C1 segment of cervical spinal cord (tissue), 14 donors: ENCODE measurements at regions not wholly inside any gene's neighbourhood (a gene's known extent, or its start where the extent isn't known, plus 50 kb on each side); places are given as distances from the start of the nearest gene placed in this dataset.
"Not testable (repeated sequence)": the region's sequence is repeated elsewhere in the genome, so short reads cannot be mapped to it uniquely, and the experiment has no call there.

Experiments
- DNase-seq, 14 donors: peaks; one replicate each; lab custom pipeline; 2025; lab: John Stamatoyannopoulos, UW

DNA sequence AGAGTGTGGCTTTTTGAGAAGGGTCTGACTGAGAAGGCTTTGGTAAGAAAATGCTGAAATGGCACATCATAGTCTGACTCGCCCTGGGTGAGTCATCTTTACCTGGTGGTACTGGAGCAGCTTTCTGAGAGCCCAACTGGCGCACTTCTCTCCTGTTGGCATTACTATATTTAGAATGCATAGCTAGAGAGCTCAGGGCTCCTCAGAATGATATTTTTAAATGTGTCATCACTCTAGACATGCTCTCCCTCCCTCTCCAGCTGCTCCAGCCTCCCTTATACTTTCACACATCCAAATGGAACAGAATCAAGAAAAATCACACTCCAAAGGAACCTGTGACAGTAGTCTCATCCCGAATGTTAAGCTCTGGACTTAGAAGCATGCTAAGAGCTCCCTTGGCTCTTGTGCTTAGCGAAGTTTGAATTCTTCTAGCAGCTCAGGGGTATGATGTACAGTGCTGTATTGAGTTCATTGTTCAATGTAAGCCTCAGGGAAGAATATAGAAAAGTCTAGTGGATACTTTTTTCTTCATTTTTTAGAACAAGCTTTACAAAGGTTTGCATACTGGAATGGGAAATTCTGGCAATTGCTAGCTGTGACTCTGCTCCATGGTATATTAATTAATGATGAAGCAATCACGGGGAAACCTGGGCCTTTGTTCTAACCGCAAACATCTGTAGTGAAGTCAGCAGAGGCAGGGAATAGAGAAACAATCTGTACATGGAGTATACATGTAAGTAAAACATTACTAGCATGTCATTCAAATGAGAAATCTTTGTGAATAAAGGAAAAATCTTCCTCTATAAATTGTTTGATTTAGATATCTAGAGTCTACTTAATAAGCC lies 751.2 kb upstream of the NRXN1 start:
- peak in 1 of 14 donors; percentile 77 for DNase-seq

DNA sequence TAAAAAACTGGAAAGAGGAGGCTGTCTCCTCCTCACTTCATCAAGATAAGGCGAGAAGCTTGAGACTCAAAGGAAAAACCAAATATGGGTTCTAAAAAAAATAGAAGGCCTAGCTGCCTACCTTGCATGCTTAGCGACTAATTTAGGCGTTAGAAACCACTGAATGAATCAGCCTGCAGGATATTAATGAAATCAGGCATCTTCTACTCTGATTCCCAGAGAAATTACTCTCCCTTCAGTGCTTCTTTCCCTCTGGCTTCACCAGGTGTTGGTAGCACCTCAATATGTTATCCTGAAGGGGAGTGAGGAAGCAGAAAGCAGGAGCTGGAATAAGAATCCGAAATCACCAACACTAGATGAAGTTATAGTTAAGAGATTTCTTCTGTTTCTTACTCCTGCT lies 749.8 kb upstream of the NRXN1 start:
- DNase-seq: peak in 1 of 14 donors; percentile 55

DNA sequence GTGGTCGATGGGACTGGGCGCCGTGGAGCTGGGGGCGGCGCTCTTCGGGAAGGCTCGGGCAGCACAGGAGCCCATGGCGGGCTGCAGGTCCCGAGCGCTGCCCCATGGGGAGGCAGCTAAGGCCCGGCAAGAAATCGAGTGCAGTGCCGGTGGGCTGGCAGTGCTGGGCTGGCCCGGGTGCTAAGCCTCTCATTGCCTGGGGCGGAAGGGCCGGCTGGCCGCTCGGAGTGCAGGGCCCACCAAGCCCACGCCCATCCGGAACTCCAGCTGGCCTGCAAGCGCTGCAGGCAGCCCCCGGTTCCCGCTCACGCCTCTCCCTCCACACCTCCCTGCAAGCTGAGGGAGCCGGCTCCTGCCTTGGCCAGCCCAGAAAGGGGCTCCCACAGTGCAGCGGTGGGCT lies 748.4 kb upstream of the NRXN1 start:
- DNase-seq: no peak

DNA sequence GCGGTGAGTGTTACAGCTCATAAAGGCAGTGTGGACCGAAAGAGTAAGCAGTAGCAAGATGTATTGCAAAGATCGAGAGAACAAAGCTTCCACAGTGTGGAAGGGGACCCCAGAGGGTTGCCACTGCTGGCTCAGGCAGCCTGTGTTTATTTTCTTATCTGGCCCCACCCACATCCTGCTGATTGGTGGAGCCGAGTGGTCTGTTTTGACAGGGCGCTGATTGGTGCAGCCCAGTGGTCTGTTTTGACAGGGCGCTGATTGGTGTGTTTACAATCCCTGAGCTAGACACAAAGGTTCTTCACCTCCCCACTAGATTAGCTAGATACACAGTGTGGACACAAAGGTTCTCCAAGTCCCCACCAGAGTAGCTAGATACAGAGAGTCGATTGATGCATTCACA lies 747.8 kb upstream of the NRXN1 start:
- not testable (repeated sequence) for DNase-seq

DNA sequence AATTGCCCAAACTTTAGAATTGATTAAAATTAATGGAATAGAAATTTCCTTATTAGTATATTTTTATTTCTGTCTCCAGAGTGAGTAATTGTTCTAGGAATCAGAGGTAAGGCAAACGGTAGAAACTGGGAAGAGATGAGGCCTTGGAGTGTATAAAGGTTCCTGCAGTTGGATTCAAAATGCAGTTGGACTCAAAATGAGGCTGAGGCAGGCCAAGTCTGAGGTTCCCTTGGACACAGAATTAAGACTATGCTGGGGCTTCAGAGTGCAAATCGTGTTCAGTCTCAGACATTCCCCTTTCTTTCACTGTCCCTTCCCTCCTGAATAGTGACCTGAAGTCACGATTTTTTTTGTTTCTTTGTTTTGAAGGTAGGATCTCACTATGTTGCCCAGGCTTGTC lies 746.9 kb upstream of the NRXN1 start:
- no peak for DNase-seq

DNA sequence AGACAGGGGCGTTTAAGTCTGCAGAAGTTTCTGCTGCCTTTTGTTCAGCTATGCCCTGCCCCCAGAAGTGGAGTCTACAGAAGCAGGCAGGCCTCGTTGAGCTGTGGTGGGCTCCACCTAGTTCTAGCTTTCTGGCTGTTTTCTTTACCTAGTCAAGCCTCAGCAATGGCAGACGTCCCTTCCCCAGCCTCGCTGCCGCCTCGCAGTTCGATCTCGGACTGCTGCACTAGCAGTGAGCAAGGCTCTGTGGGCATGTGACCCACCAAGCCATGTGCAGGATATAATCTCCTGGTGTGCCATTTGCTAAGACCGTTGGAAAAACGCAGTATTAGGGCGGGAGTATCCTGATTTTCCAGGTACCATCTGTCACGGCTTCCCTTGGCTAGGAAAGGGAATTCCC lies 742.7 kb upstream of the NRXN1 start:
- not testable (repeated sequence) for DNase-seq

DNA sequence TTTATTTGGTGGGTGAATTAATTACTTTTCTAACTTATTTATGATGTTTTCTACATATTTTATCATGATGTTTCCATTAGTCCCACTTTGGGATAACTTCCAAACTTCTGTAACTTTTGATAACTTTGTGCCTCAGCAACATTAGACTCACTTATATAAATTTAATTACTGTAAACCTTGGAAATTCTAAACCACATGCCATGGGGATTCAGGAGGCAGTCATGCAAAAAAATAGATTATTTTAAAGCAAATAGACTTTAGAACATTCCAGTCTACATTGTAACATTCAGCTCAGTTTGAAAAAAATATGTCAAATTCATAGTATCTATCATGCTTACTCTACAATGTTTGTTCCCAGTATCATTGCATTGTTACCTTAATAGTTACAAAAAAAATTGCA lies 728.5 kb upstream of the NRXN1 start:
- no peak for DNase-seq

DNA sequence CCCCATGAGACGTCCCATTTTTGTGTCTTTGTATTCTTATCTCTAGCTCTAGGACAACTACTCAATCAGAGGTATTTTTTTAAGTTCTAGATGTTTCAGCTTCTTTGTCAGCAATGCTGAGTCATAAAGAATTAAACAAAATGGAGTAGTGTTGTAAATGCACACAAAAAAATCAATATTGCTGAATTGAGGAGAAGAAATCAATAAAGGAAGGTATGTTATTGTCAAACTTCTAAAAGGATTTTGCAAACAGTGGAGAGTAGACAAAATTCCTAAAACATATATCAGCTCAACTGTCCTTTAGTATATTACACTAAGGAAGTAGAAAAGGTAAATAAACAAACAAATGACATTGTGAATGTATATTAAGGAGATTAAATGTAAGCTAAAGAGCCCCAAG lies 726.1 kb upstream of the NRXN1 start:
- no peak for DNase-seq

DNA sequence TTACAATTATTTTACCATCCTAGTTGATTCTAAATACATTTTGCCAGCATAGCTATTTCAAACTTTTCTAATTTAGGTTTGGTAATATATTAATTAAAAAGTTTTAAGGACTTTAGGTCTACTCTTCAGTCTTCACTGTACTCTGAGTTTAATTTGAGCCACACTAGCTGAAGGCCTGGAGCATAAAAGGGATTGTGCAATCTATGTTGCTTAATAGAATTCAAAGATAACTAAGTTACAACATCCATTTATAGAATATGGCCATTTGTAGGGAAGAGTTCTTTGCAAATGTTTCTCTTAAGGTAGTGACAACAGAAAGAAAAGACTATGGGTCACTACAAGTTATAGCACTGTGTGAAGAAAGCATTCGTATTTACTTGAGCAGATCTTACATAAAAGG lies 702.2 kb upstream of the NRXN1 start:
- DNase-seq: no peak

DNA sequence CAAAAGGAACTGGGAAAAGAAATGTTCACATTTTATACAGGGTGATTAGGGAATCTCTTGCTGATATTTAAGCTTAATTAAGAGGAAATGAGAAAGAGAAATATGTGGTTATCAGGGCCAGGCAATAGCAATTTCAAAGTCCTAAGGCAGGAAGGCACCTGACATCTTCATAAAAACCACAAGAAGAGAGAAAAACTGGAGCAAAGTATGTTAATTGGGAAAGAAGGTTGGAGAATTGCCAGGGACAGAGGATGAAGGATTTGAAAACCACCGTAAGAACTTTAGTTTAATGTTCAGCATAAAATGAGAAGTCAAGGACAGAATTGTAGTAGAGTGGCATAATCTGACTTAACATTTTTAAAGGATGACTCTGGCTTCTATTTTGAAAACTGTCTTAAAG lies 691.8 kb upstream of the NRXN1 start:
- DNase-seq: no peak

DNA sequence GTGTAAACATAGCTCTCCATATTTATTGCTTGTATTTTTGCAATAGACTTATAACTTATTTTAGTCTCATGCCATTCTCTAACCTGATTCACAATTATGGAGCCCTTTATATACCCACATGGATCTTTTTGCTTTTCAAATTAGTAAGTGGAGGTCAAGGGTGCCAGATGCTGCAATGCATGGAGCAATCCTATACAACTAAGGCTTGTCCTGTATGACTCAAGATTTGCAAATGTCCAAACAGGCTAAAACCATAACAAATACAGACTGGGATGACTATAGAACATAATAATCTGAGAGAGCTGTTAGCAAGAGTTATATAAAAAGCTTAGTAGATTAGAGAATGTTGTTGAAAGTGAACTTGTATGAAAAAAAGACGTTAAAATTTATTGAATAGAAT lies 690.4 kb upstream of the NRXN1 start:
- no peak for DNase-seq

DNA sequence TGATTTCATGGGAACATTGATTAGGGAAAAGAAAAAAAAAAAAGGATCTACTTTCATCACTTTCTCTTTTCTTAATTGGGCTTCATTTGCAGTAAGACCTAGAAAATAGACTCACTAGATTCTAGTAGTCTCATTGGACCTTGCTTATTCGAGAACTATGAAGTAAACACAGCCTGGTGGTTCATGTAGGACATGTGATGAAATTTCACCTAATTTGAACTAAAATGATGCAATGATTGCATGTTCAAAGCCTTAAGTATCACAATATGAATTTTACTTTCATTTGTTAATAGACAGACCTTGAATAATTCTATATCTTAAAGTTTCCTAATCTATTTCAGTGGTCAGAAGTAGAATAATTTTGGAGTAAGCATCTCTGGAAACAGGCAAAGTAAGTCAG lies 688.9 kb upstream of the NRXN1 start:
- DNase-seq: no peak

DNA sequence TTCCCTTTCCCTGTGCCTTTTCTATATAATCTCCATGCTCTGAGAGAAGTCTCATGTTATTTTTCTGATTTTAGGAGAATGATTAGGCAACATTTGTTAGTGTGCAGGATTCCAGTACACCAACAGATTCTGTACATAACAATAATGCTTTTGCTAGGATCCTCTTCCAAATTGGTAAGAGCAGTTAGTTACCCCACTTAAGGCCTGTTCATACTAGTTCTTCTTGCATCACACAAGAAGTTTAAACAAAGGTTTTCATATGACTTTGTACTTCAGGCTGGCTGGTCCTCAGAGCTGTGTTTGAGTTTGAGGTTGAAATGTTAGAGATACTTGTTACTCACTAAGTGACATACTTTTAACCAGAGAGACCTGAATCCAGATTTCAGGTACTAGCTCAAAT lies 686.9 kb upstream of the NRXN1 start:
- DNase-seq: no peak

DNA sequence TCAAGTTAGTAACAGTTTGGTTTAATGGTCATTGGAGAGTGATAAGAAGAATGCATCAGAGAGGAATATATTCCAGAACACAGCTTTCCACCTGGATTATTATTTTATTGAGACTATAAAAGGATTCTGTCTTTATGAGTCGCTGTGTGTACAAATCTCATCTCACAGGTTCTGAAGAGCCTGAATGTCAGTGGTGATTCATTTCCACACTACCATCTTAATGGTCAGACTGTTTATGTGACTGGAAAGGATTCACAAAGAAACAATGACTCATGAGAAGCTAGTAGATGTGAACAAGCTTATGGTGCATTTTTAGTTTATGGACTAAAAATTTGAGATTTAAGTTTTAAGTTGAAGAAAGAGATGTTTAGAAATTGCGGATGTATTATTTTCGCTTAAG lies 685.4 kb upstream of the NRXN1 start:
- DNase-seq: no peak

DNA sequence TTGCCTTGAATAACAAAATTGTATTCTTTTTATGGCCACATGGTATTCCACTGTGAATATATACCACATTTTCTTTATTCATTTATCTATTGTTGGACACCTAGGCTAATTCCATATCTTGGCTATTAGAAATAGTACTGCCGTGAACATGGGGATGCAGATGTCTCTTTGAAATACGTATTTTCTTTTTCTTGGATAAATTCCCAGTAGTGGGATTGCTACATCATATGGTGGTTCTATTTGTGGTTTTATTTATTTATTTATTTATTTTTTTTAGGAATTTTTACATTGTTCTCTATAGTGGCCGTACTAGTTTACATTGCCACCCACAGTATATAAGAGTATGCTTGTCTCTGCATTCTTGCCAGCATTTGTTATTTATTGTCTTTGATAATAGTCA lies 679.8 kb upstream of the NRXN1 start:
- no peak for DNase-seq

DNA sequence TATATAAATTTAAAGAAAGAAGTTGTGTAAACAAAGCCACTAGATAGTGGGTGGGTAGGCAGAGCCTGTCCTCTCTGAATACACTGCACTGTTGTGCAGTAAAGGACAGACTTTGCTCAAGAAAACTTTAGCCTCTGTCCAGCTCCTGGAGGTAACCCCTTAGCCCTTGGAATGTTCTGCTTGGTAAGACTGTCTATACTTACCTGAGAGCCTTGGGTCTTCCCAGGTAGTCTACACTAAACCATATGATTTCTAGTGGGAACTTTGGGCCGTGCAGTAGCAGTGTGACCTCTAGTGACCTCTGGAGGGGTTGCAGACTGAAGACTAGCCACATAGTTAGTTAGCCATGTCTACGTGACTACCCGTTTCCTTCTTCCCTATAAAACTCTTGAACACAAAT lies 678.3 kb upstream of the NRXN1 start:
- DNase-seq: no peak

DNA sequence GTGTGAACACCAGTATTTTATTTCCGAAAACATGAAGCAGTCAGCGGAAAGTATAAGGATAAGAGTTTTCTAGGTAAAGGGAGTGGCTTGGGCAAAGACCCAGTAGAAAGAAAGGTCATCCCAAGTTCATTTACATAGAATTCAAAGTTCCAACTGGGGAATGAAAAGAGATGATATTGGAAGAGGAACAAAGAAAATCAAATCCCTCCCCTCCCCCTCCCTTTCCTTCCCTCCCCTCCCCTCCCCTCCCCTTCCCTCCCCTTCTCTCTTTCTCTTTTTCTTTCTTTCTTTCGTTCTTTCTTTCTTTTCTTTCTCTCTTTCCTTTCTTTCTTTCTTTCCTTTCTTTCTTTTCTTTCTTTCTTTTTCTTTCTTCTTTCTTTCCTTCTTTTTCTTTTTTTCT lies 675.7 kb upstream of the NRXN1 start:
- DNase-seq: no peak

DNA sequence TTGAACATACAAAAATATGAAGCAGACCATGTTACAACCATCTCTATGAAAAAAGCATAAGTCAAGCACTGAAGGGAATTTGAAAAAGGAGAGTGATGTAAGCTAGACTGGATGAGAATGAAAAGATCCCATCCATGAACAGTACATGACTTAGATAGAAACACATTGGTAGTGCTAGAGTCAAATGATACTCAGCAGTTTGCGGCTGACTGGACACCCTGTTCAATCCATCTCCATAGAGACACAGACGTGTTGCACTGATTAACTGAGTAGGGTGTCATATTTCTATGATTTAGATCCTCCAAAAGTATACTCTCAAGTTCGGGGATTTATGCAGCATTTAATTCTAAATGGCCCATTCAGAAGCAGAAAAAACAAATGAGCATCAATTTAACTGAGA lies 674.3 kb upstream of the NRXN1 start:
- no peak for DNase-seq

DNA sequence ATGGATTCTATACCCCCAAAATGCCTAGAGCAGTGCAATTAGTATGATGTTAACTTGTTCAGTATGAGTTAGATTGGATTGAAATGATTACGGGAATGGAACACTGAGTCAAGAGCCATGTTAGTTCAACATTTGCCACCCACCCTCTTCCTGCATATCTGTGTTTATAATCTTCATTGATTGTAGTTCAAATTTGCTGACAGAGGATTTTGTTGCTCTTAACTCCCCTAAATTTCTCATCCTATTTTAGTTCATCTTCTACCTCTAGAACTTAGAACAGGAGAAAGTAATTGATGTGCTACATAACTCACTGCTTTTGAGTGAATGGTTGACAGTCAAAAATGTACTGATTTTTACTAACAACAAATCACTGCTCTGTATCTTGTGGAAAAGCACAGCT lies 673.5 kb upstream of the NRXN1 start:
- no peak for DNase-seq

DNA sequence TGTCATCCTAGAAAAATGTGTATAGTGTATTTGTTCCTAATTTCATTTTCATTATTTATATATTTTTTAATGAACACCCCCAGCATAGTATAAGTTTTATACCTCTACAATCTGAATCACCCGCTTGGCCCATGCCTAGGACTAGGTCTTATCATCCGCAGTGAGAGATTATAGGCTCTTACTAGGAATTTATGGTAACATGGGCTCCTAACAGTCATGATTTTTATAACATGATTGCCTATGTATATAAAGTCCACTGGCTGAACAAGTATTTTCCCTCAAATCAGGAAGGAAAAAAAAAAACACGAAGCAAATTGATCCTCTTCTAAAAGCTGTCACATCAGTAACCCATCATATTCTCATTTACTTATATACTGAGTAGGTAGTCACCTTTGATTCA lies 666.1 kb upstream of the NRXN1 start:
- DNase-seq: no peak

DNA sequence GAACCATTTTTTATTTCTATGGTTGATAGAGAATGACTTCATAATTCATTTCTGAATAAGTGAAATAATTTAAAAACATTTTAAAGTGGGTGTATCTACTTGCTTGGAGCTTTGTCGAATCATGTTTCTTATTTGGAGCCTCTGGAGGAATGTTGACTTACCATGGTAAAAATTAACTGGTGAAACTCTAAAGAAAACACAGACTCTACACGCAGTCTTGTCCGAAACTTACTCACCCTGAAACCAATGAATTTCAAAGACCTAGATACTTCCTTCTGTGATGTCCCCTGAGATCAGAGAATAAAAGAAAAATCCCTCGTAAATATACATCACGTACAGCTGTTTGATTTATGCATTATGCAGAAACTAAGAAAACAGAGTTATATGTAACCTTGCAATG lies 665.2 kb upstream of the NRXN1 start:
- DNase-seq: no peak

DNA sequence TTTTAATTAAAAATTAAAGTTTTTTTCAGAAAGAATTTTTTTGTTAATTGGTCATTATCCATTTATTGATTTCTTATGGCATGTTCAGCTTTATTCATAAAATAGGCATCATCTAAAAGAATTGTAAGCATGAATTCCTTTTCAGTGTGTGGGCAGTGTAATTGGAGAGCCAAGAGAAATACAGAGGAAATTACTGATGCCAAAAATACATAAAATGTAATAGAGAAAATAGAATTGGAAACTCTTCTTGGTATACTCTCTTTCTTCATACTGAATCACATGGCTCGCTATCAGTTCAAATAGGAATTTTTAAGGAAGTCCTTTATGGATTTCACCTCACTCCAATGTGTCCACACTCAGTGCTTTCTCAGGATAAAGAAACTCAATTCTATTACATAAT lies 663.6 kb upstream of the NRXN1 start:
- no peak for DNase-seq

DNA sequence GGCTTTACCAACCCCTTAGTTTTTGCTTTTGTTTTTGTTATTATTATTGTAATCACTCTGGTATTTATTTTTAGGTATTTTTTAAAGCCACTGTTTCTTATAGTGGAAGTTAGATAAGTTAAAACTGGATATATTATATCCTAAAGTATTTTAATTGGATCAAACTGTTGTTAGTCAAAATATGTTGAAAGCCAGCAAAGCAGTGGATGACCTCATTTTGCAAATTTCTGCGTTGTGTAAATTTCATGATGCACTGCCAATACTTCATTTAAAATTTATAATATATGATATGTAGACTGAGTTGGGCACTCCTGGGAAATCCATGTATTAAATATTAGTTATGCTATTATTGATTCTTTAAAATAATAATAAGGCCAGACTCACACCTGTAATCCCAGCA lies 661.7 kb upstream of the NRXN1 start:
- DNase-seq: no peak

DNA sequence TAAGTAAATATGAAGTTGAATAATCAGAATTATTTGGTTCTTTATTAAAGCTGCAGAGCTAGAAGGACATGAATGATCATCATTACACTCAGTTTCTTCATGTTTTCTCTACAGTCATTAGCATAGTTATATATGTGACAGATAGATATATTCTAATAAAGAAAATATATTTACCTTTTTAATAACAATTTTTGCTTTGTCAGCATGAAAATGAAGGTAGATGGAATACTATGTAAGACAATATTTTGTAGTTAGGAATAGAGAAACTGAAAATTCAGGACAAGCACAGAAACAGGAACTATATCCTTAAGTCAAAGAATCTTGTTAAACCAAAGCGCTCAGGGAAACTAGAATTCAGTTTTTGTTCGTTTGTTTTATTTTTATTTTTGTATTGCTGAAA lies 649.9 kb upstream of the NRXN1 start:
- DNase-seq: no peak
